ENCODE measurements at regions not wholly inside any gene's neighbourhood (a gene's known extent, or its start where the extent isn't known, plus 50 kb on each side); places are given as distances from the start of the nearest gene placed in this dataset.
"Not testable (repeated sequence)": the region's sequence is repeated elsewhere in the genome, so short reads cannot be mapped to it uniquely, and the experiment has no call there.

DNA sequence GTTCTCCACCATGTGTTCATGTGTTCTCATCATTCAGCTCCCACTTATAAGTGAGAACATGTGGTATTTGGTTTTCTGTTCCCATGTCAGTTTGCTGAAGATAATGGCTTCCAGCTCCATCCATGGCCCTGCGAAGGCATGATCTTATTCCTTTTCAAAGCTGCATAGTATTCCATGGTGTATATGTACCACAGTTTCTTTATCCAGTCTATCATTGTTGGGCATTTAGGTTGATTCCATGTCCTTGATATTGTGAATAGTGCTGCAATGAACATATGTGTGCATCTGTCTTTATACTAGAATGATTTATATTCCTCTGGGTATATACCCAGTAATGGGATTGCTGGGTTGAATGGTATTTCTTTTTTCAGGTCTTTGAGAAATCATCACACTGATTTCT is 57.6 kb upstream of the MAGI2 start:
- H3K27me3 Mint-ChIP-seq: not testable (repeated sequence)
- H3K9me3 Mint-ChIP-seq: peaks cover 21% of the 10 kb centered on the region

DNA sequence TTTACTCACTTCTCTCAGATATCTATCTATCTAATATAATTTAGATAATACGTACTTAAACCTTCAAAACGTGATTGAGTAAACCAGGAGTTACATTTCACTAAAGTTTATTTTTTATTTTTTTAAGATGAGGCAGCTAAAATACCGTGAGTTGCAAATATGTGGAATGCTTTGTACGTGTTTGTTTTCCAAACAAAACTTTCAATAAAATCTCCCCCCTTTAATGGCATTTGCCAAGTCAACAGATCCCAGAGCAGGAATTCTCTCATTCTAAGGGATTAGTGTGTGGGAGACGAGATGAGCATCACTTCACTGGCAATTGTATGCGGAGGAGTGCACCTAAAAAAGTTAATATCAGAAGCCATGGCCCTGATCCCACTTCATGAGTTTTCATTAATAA is 53.7 kb upstream of the MAGI2 start:
- H3K27me3 Mint-ChIP-seq: no peaks in the 10 kb centered on the region
- DNase-seq (ENCODE audit: low spot score) (no peak), ATAC-seq (no peak)
- H3K4me3 Mint-ChIP-seq: no peak overlapping the region
- no peaks in the 10 kb centered on the region for H3K4me1 Mint-ChIP-seq (ENCODE audit: low read depth in 2 of 2)
- peaks cover 13% of the 10 kb centered on the region for H3K9me3 Mint-ChIP-seq
- H3K36me3 Mint-ChIP-seq: peaks cover 4% of the 10 kb centered on the region
- no peak overlapping the region for H3K27ac Mint-ChIP-seq

More for the DNA sequence above, 57.6 kb upstream of the MAGI2 start:
- H3K4me3 Mint-ChIP-seq; H3K4me1 Mint-ChIP-seq (ENCODE audit: low read depth in 2 of 2); H3K27ac Mint-ChIP-seq; DNase-seq (ENCODE audit: low spot score); H3K36me3 Mint-ChIP-seq; ATAC-seq: not testable (repeated sequence)

DNA sequence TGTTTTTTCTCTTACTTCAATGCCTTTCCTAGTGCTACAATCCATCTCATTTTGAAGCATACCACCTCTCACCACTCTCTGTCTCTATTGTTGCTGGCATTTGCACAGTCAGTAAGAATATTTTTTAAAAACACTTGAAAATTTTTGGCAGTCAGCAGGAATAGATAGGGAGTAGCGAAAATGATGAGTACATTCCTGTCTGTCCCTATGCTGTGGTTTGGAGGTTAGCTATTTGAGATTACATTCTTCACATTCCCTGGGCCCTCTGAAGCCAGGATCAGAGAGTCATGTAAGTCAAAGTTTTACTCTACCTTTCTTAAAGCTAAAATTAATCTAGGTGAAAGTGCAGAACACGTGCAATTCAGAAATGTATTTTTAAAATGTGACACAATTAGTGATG is 53.0 kb upstream of the MAGI2 start:
- Mint-ChIP-seq H3K4me3 (no peak overlapping the region), H3K27me3 (no peaks in the 10 kb centered on the region), H3K4me1 (ENCODE audit: low read depth in 2 of 2) (no peaks in the 10 kb centered on the region), H3K36me3 (peaks cover 4% of the 10 kb centered on the region), H3K27ac (no peak overlapping the region), H3K9me3 (peaks cover 13% of the 10 kb centered on the region)
- DNase-seq (ENCODE audit: low spot score): no peak
- ATAC-seq: no peak

- DNase-seq (ENCODE audit: low spot score): no peak
- Mint-ChIP-seq H3K36me3 (no peaks in the 10 kb centered on the region), H3K9me3 (peaks cover 7% of the 10 kb centered on the region), H3K27ac (no peak overlapping the region), H3K27me3 (no peaks in the 10 kb centered on the region), H3K4me3 (no peak overlapping the region), H3K4me1 (ENCODE audit: low read depth in 2 of 2) (no peaks in the 10 kb centered on the region)
- ATAC-seq: no peak
These were observed 51.3 kb upstream of the MAGI2 start for GRCh38 chr7:79504607-79505389.
